ENCODE measurements at regions not wholly inside any gene's neighbourhood (a gene's known extent, or its start where the extent isn't known, plus 50 kb on each side); places are given as distances from the start of the nearest gene placed in this dataset.
"Not testable (repeated sequence)": the region's sequence is repeated elsewhere in the genome, so short reads cannot be mapped to it uniquely, and the experiment has no call there.

GRCh38 chr4:3630598-3631543 lies 98.6 kb upstream of the LRPAP1 start:
- 46 to 56% methylated on average over 7 to 23 of the region's 28 CpGs for whole genome bisulfite sequencing, 2 donors
- Histone ChIP-seq H3K4me1 (no peaks in the 10 kb centered on the region), H3K36me3 (replicated peaks in 1 of 2; ENCODE audit: insufficient read depth in 1 of 2, low read depth in 2 of 2) (no peaks in the 10 kb centered on the region), H3K27ac (no peak overlapping the region), H3K4me3 (no peak overlapping the region), H3K9me3 (no peaks in the 10 kb centered on the region), H3K27me3 (no peaks in the 10 kb centered on the region)
- TF ChIP-seq, protein P1, sequence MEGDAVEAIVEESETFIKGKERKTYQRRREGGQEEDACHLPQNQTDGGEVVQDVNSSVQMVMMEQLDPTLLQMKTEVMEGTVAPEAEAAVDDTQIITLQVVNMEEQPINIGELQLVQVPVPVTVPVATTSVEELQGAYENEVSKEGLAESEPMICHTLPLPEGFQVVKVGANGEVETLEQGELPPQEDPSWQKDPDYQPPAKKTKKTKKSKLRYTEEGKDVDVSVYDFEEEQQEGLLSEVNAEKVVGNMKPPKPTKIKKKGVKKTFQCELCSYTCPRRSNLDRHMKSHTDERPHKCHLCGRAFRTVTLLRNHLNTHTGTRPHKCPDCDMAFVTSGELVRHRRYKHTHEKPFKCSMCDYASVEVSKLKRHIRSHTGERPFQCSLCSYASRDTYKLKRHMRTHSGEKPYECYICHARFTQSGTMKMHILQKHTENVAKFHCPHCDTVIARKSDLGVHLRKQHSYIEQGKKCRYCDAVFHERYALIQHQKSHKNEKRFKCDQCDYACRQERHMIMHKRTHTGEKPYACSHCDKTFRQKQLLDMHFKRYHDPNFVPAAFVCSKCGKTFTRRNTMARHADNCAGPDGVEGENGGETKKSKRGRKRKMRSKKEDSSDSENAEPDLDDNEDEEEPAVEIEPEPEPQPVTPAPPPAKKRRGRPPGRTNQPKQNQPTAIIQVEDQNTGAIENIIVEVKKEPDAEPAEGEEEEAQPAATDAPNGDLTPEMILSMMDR (IDR thresholded peaks at IDR 0.05) = no peak
- no peak for TF ChIP-seq POLR2A (IDR thresholded peaks at IDR 0.05)
- intact Hi-C loops (cut with DNase I) = no loop called here
- DNase-seq (no peak), ATAC-seq (peak; percentile 32)

DNA sequence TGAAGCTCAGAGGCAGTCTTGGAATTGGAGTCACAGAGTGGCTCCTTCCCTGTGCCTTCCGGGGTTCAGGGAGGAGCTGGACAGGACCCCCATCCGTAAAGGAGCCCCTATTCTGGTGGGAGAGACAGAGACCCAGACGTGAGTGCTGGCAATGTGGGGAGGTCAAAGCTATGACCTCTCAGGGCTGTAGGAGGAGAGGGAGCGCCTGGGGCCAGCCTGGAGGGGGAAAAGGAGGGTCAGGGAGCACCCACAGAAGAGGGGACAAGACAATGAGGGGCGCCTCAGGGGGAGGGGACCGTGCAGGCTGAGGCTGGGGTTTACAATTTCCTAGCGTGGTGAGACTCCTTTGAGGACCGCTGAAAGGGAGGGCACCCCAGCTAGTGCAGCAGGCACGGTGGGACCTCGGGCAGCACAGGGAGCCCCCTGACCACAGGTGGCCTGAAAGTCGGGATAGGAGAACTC lies 97.9 kb upstream of the LRPAP1 start:
- Histone ChIP-seq H3K4me1 (no peaks in the 10 kb centered on the region), H3K9me3 (no peaks in the 10 kb centered on the region), H3K36me3 (replicated peaks in 1 of 2; ENCODE audit: insufficient read depth in 1 of 2, low read depth in 2 of 2) (no peaks in the 10 kb centered on the region), H3K27ac (no peak overlapping the region), H3K4me3 (no peak overlapping the region), H3K27me3 (no peaks in the 10 kb centered on the region)
- WGBS, 2 donors = 56% methylated on average over 7 to 10 of the region's 11 CpGs
- DNase-seq = no peak
- intact Hi-C loops (cut with DNase I) = no loop called here
- TF ChIP-seq, protein P1 (IDR thresholded peaks at IDR 0.05) = no peak
- TF ChIP-seq POLR2A (IDR thresholded peaks at IDR 0.05) = no peak
- no peak for ATAC-seq

DNA sequence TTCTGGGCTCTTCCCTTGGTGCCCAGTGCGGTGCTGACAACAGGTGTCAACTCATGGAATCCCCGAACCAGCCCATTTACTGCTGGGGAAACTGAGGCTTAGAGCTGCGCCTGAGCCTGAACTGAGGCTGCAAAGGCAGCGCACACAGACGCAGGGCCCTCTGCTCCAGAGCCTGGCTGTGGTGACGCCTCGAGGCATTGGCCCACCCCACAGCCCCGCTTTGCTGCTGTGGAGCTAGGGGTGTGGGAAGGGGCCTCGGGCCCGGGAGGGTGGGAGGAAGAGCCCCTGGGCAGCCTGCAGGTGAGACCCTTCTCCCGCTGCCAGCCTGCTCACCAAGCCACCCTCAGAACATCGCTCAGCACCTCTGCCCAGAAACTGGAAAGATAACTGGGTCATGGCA lies 97.4 kb upstream of the LRPAP1 start:
- Histone ChIP-seq H3K9me3 (no peaks in the 10 kb centered on the region), H3K27me3 (no peaks in the 10 kb centered on the region), H3K36me3 (replicated peaks in 1 of 2; ENCODE audit: insufficient read depth in 1 of 2, low read depth in 2 of 2) (no peaks in the 10 kb centered on the region), H3K27ac (no peak overlapping the region), H3K4me1 (no peaks in the 10 kb centered on the region), H3K4me3 (no peak overlapping the region)
- ATAC-seq (no peak), DNase-seq (no peak)
- intact Hi-C loops (cut with DNase I) = no loop called here
- TF ChIP-seq, protein P1 (IDR thresholded peaks at IDR 0.05) = no peak
- TF ChIP-seq POLR2A (IDR thresholded peaks at IDR 0.05) = no peak
- WGBS, 2 donors = 20 to 77% methylated on average over 1 to 12 of the region's 12 CpGs

DNA sequence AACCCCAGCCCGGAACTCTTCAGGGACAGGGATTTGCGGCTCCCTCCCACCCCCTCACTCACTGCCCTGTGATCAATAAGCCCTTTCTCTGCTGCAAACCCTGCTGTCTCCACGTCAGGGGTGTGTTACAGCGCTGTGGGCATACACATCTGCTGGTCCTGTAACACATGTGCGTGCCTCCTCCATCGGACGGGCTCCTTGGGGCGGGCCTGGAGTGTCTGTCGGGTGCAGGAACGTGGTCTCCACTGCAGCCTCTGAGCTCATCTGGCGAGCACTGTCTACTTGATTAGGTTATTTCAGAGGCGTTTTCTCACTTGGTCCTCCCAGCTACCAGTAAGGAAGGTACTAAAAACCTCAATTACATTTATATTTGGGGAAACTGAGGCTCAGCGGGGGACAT lies 97.0 kb upstream of the LRPAP1 start:
- H3K9me3 ChIP-seq; H3K4me1 ChIP-seq; intact Hi-C loops (cut with DNase I); H3K4me3 ChIP-seq; DNase-seq; ATAC-seq; H3K27me3 ChIP-seq; H3K36me3 ChIP-seq (replicated peaks in 1 of 2; ENCODE audit: insufficient read depth in 1 of 2, low read depth in 2 of 2); H3K27ac ChIP-seq: not testable (repeated sequence)
- WGBS, 2 donors = 79 to 83% methylated on average over 10 to 13 of the region's 13 CpGs

DNA sequence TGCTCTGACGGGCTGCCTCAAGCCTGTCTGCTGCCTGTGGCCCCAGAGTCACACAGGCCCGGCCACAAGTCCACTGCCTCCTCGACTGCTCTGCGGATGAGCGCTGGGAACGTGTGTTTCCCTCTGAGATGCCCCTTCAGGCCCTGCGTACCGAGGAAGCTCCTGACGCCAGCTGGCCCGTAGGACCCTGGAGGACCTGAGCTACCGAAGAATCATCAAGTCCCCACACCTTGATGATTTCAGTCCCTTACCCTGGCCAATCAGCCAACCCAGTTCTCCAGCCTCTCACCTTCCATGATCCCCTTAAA lies 96.6 kb upstream of the LRPAP1 start:
- no peaks in the 10 kb centered on the region for H3K36me3 ChIP-seq (replicated peaks in 1 of 2; ENCODE audit: insufficient read depth in 1 of 2, low read depth in 2 of 2)
- no peaks in the 10 kb centered on the region for H3K27me3 ChIP-seq
- no peak overlapping the region for H3K27ac ChIP-seq
- TF ChIP-seq, protein P1 (IDR thresholded peaks at IDR 0.05) = no peak
- no peak for TF ChIP-seq POLR2A (IDR thresholded peaks at IDR 0.05)
- no peak for DNase-seq
- no peak overlapping the region for H3K4me3 ChIP-seq
- ATAC-seq = no peak
- no peaks in the 10 kb centered on the region for H3K4me1 ChIP-seq
- intact Hi-C loops (cut with DNase I) = no loop called here
- H3K9me3 ChIP-seq = no peaks in the 10 kb centered on the region
- 75 to 81% methylated on average over 11 of the region's 11 CpGs for WGBS, 2 donors

- H3K27ac ChIP-seq; ATAC-seq; H3K9me3 ChIP-seq; DNase-seq; intact Hi-C loops (cut with DNase I); H3K27me3 ChIP-seq; H3K36me3 ChIP-seq (replicated peaks in 1 of 2; ENCODE audit: insufficient read depth in 1 of 2, low read depth in 2 of 2); H3K4me3 ChIP-seq; H3K4me1 ChIP-seq: not testable (repeated sequence)
- WGBS, 2 donors = 50 to 67% methylated on average over 9 to 23 of the region's 29 CpGs
Measured at GRCh38 chr4:3627967-3628867, 96.0 kb upstream of the LRPAP1 start.

GRCh38 chr4:3627456-3627855 lies 95.2 kb upstream of the LRPAP1 start:
- H3K4me1 ChIP-seq; H3K9me3 ChIP-seq; H3K27ac ChIP-seq; H3K27me3 ChIP-seq; ATAC-seq; intact Hi-C loops (cut with DNase I); H3K36me3 ChIP-seq (replicated peaks in 1 of 2; ENCODE audit: insufficient read depth in 1 of 2, low read depth in 2 of 2); DNase-seq; H3K4me3 ChIP-seq: not testable (repeated sequence)
- WGBS, 2 donors = 73 to 82% methylated on average over 6 to 8 of the region's 8 CpGs

Measured in body of pancreas (tissue), 4 donors.